ENCODE measurements at regions not wholly inside any gene's neighbourhood (a gene's known extent, or its start where the extent isn't known, plus 50 kb on each side); places are given as distances from the start of the nearest gene placed in this dataset.

DNA sequence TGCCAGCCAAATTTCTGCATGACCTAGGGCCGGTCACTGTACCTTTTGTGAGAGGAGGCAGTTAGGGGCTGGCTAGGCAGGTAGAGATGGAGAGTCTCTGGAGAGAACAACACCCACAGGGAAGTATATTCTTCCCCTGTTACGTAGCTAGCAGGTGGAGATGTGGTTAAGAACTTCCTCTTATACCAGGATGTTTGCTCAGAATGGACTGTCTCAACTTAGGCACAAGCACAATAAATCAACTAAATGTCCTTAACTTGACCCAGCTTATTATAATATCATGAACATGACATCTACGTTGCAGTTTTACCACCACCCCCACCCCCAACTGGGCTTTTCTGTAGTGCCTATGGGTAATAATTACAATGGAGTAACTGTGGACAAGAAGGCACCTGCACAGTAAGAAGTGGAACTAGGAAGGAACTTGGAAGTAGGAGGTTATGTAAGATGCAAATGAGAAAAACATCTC is 60.7 kb upstream of the MPEG1 start:
- no peak for TF ChIP-seq POLR2A (IDR thresholded peaks at IDR 0.05)
- TF ChIP-seq, protein P1, sequence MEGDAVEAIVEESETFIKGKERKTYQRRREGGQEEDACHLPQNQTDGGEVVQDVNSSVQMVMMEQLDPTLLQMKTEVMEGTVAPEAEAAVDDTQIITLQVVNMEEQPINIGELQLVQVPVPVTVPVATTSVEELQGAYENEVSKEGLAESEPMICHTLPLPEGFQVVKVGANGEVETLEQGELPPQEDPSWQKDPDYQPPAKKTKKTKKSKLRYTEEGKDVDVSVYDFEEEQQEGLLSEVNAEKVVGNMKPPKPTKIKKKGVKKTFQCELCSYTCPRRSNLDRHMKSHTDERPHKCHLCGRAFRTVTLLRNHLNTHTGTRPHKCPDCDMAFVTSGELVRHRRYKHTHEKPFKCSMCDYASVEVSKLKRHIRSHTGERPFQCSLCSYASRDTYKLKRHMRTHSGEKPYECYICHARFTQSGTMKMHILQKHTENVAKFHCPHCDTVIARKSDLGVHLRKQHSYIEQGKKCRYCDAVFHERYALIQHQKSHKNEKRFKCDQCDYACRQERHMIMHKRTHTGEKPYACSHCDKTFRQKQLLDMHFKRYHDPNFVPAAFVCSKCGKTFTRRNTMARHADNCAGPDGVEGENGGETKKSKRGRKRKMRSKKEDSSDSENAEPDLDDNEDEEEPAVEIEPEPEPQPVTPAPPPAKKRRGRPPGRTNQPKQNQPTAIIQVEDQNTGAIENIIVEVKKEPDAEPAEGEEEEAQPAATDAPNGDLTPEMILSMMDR (IDR thresholded peaks at IDR 0.05): no peak
- no peak for TF ChIP-seq EP300 (IDR thresholded peaks at IDR 0.05)
- peak in 1 of 3 donors; percentile 5 for TF ChIP-seq POLR2AphosphoS5 (IDR thresholded peaks at IDR 0.05)
